GM12872 (cell line): ENCODE measurements at regions not wholly inside any gene's neighbourhood (a gene's known extent, or its start where the extent isn't known, plus 50 kb on each side); places are given as distances from the start of the nearest gene placed in this dataset.

Experiments
- TF ChIP-seq, protein P1 (sequence below): IDR thresholded peaks from 3 replicates; pipeline ENCODE4 v1.5.1; 2011; ENCODE audit warnings: low read depth, mild to moderate bottlenecking, low read length, moderate library complexity; ENCODE audit not compliant: insufficient read depth

GRCh38 chr5:68529581-68529980, 314.0 kb downstream of the PIK3R1 start:
- TF ChIP-seq, protein P1, sequence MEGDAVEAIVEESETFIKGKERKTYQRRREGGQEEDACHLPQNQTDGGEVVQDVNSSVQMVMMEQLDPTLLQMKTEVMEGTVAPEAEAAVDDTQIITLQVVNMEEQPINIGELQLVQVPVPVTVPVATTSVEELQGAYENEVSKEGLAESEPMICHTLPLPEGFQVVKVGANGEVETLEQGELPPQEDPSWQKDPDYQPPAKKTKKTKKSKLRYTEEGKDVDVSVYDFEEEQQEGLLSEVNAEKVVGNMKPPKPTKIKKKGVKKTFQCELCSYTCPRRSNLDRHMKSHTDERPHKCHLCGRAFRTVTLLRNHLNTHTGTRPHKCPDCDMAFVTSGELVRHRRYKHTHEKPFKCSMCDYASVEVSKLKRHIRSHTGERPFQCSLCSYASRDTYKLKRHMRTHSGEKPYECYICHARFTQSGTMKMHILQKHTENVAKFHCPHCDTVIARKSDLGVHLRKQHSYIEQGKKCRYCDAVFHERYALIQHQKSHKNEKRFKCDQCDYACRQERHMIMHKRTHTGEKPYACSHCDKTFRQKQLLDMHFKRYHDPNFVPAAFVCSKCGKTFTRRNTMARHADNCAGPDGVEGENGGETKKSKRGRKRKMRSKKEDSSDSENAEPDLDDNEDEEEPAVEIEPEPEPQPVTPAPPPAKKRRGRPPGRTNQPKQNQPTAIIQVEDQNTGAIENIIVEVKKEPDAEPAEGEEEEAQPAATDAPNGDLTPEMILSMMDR: no peak

DNA sequence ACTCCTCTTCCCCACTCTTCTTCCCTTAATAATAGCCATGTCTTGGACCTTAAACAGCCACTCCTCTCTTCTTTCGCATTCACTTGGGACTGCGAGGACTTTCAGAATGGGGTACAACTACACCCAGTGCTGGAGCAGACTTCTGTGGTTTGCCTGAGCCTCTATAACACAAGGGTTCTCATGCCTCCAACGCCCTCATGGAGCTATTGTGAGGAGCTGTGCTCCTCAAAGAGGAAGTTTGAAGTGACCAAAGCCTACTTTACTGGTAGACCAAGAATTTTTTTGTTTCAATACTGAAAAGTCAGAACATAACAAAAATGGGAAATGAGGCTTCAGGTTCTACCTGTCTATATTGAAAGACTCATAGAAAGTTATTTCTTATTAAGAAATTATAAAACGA, 316.4 kb downstream of the PIK3R1 start:
- TF ChIP-seq, protein P1: no peak

DNA sequence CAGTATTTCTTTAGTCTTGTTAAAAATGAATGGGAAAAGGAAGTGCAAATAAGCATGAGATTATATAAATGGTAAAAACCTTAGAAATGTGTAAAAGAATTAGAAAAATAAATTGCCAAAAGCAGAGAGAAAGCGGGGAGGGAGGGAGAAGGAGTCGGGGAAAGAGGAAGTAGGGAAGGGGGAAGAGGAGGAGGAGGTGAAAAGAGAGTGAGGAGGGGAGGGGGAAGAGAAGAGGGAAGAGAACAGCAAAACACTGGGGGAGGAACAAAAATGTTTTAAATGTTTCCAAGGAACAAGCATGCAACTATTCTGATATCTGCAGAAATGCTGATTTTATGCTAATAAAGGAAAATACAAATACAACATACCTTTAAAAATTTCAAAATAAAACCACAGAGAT, 317.5 kb downstream of the PIK3R1 start:
- TF ChIP-seq, protein P1: no peak

DNA sequence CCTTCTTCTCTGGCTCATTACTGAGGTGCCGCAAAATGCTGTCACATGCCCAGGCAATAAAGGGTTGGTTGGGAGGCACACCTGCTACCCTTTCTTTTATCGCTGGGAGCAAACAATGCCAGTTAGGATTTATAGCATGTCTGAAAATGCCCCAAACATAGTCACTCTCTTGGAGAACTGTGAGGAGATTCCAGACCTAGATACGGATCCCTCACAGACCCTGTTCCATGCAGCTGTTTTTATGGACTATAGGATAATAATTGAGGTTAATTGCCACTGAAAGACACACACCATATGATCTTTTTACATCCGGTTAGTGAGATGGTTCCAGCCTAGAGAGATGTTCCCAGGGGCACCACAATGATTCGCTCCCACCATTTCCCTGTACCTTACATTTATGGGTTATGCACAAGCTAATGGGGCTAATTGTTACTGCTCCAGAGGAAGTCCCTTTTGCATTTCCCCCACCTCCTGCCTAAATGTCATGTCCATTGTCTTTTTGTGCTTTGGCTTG, 318.1 kb downstream of the PIK3R1 start:
- TF ChIP-seq, protein P1: no peak

- TF ChIP-seq, protein P1: no peak
Observed at GRCh38 chr5:68534131-68534940, 318.8 kb downstream of the PIK3R1 start.

GRCh38 chr5:68534956-68535520, 319.5 kb downstream of the PIK3R1 start:
- TF ChIP-seq, protein P1: no peak

- TF ChIP-seq, protein P1: no peak
Observed at GRCh38 chr5:68538814-68539420, 323.4 kb downstream of the PIK3R1 start.
